Thymus (tissue), 11 donors: ENCODE measurements at regions not wholly inside any gene's neighbourhood (a gene's known extent, or its start where the extent isn't known, plus 50 kb on each side); places are given as distances from the start of the nearest gene placed in this dataset.

Source experiments
- DNase-seq, 9 donors: peaks; one replicate each; pipeline ENCODE4 v3.0.0-alpha.2; 2013; ENCODE audit warnings: low spot score in 9 of 9, low read depth in 6 of 9, missing footprints in 1 of 9
- H3K27ac ChIP-seq, 2 donors: one replicate each; pipeline ENCODE4 v1.5.1; 2013; ENCODE audit warnings: control low read depth in 1 of 2, low read depth in 1 of 2, low read length in 1 of 2, mild to moderate bottlenecking in 1 of 2, moderate library complexity in 1 of 2
- H3K27me3 ChIP-seq, 2 donors: one replicate each; pipeline ENCODE4 v1.5.1; 2013; ENCODE audit warnings: low read length in 1 of 2; ENCODE audit not compliant: control insufficient read depth in 2 of 2, insufficient read depth in 1 of 2
- H3K36me3 ChIP-seq, 2 donors: one replicate each; pipeline ENCODE4 v1.5.1; 2013; ENCODE audit warnings: low read length in 1 of 2, mild to moderate bottlenecking in 1 of 2, moderate library complexity in 1 of 2; ENCODE audit not compliant: control insufficient read depth in 2 of 2, insufficient read depth in 2 of 2
- H3K4me1 ChIP-seq, 2 donors: one replicate each; pipeline ENCODE4 v1.5.1; 2013; ENCODE audit warnings: low read length in 2 of 2; ENCODE audit not compliant: control insufficient read depth in 2 of 2, insufficient read depth in 2 of 2
- H3K4me3 ChIP-seq, 2 donors: one replicate each; pipeline ENCODE4 v1.5.1; 2013; ENCODE audit warnings: low read length in 2 of 2, control low read depth in 1 of 2, mild to moderate bottlenecking in 1 of 2
- H3K9me3 ChIP-seq, 2 donors: one replicate each; pipeline ENCODE4 v1.5.1; 2013; ENCODE audit warnings: low read length in 1 of 2, mild to moderate bottlenecking in 1 of 2; ENCODE audit not compliant: control insufficient read depth in 2 of 2, insufficient read depth in 1 of 2
- WGBS: extraction: QIAGEN DNeasy Blood & Tissue Kit; methylation state at CpG from one replicate; pipeline ENCODE4 v1.1.7; 2013; 5-methylcytosine and 5-hydroxymethylcytosine counted together
- donor health status: healthy.

DNA sequence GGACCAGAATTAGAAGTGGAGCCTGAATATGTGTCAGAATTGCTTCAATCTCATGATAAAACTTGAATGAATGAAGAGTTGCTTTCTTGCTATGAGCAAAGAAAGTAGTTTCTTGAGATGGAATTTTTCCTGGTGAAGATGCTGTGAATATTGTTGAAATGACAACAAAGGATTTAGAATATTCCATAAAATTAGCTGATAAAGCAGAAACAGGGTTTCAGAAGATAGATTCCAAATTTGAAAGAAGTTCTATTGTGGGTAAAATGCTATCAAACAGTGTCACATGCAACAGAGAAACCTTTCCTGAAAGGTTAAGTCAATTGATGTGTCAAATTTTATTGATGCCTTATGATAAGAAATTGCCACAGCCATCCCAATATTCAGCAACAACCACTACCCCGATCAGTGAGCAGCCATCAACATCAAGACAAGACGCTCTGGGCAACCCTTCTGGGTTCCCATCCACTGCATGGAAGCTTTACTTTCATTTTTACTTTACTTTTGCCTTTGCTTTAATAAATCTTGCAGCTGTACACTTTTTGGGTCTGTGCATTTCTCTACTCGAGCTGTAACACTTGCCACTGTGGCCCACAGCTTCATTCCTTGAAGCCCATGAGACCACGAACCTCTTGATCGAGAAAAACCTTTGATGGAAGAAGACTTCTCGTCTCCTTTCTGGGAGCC, 104.0 kb upstream of the SSTR1 start:
- Histone ChIP-seq H3K4me3 (no peak overlapping the region), H3K9me3 (no peaks in the 10 kb centered on the region), H3K27ac (no peak overlapping the region), H3K4me1 (no peaks in the 10 kb centered on the region), H3K36me3 (no peaks in the 10 kb centered on the region), H3K27me3 (no peaks in the 10 kb centered on the region)
- DNase-seq, result no peak
- WGBS, result 74% methylated on average over 6 of the region's 6 CpGs

DNA sequence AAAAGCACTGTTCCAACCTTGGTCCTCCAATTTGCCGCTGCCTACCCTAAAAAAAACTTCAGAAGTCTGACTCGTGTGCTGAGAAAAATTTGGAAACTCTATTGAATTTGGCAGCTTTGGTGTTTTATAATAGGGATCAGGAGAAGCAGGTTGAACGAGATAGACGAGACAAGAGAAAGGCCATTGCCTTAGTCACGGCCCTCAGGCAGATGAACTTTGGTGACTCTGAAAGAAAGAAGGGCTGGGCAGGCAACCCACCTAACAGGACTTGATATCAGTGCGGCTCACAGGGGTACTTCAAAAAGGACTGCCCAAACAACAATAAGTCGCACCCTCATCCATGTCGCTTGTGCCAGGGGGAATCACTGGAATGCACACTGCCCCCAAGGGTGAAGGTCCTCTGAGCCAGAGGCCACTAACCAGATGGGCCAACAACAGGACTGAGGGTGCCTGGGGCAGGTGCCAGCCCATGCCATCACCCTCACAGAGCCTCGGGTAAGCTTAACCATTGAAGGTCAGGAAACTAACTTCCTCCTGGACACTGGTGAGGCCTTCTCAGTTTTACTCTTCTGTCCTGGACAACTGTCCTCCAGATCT, 102.5 kb upstream of the SSTR1 start:
- no peaks in the 10 kb centered on the region for H3K36me3 ChIP-seq
- no peaks in the 10 kb centered on the region for H3K27me3 ChIP-seq
- no peak for DNase-seq
- no peak overlapping the region for H3K4me3 ChIP-seq
- H3K9me3 ChIP-seq, result no peaks in the 10 kb centered on the region
- WGBS, result 95% methylated on average over 9 of the region's 9 CpGs
- no peaks in the 10 kb centered on the region for H3K4me1 ChIP-seq
- H3K27ac ChIP-seq, result no peak overlapping the region

DNA sequence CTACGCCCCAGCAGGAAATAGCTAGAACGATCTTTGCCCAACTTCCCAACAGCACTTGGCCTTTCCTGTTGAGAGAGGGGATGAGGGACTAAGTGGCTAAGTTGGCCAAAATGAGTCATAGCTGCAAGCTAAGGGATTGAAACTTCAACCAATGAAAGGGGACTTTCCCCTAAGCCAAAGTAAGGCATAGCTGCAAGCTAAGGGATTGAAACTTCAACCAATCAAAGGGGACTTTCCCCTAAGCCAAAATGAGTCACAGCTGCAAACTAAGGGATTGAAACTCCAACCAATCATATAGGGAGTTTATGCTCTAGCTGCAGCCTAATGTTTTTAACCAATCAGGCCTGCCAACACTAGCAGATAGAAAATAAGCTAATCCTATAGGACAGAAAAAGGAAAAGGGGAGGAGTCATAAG, 100.5 kb upstream of the SSTR1 start:
- DNase-seq, result no peak
- H3K4me1 ChIP-seq, result no peaks in the 10 kb centered on the region
- H3K27me3 ChIP-seq, result no peaks in the 10 kb centered on the region
- H3K4me3 ChIP-seq, result no peak overlapping the region
- H3K27ac ChIP-seq, result no peak overlapping the region
- no peaks in the 10 kb centered on the region for H3K36me3 ChIP-seq
- no peaks in the 10 kb centered on the region for H3K9me3 ChIP-seq
- 92% methylated on average over 2 of the region's 2 CpGs for WGBS

DNA sequence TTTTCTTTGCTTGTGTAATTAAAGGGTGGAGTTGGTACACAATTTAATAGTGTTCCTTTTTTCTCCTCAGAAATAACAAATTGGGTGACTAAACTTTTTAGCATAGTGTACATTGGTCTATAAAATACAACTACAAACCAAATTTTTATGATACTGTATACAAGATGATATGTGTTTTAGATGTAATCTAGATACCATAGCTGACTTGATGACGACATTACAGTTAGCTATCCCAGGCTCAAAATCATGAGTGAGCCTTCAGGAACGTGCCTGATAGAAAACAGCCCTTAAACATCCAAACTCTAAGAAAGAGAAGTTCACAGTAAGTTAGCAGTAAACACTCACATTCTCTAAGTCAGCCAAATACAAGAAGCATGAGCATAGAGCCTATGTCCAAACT, 99.0 kb upstream of the SSTR1 start:
- no peak overlapping the region for H3K27ac ChIP-seq
- no peaks in the 10 kb centered on the region for H3K9me3 ChIP-seq
- H3K36me3 ChIP-seq, result no peaks in the 10 kb centered on the region
- no peaks in the 10 kb centered on the region for H3K27me3 ChIP-seq
- no peak for DNase-seq
- H3K4me1 ChIP-seq, result no peaks in the 10 kb centered on the region
- WGBS, result 96% methylated on average over 2 of the region's 2 CpGs
- no peak overlapping the region for H3K4me3 ChIP-seq

DNA sequence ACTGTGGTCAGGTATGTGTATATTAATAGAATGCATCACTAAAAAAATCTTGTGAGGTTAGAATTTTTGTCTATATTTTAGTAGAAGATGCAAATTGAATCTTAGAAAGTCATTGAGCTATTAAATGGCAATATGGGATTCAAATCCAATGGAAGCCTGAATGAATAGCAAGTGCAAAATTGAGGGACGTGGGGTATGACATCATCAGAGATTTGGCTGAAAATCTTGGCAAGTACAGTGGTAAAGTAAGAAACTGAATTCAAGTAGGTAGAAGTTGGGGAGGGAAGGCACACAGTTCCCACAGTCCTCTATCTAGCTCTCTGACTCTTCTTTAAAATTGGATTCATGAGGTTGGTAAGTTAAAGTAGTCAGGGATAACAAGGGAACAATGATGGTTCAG, 97.4 kb upstream of the SSTR1 start:
- H3K27ac ChIP-seq, result no peak overlapping the region
- H3K9me3 ChIP-seq, result no peaks in the 10 kb centered on the region
- 96% methylated on average over 1 of the region's 1 CpG for WGBS
- no peaks in the 10 kb centered on the region for H3K4me1 ChIP-seq
- H3K4me3 ChIP-seq, result no peak overlapping the region
- H3K27me3 ChIP-seq, result no peaks in the 10 kb centered on the region
- DNase-seq, result no peak
- no peaks in the 10 kb centered on the region for H3K36me3 ChIP-seq

DNA sequence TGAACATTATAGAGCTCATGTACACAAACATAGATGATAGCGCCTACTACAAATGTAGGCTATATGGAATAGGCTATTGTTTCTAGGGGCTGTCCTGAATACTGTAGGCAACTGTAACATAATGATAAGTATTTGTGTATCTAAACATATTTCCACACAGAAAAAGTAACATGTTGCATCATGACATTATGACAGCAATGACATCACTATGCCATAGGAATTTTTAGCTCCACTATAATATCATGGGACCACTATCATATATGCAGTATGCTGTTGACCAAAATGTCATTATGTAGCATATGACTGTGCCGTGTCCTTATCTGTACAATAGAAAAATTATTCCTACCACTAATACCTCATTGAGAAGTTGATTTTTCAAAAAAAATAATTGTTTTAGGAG, 96.7 kb upstream of the SSTR1 start:
- Histone ChIP-seq H3K36me3 (no peaks in the 10 kb centered on the region), H3K4me3 (no peak overlapping the region), H3K27ac (no peak overlapping the region), H3K9me3 (no peaks in the 10 kb centered on the region), H3K4me1 (no peaks in the 10 kb centered on the region), H3K27me3 (no peaks in the 10 kb centered on the region)
- 96% methylated on average over 2 of the region's 2 CpGs for WGBS
- DNase-seq, result no peak

DNA sequence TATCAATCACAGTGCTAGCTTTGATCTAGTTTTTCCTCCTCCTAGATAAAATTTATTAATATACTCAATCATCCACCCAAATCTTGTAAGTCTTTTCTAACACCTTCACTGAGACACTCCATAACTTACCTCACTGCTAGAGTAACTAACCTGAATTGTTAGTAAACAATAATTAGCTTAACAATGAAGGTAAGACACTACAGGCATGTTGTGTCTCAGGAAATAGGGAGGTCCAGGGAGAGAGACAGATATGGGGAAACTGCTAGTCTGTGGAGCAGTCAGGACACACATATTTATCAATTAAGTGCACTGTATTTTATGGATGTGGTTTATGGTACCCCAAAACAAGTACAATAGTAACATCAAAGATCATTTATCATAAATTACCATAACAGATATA, 94.2 kb upstream of the SSTR1 start:
- no peak for DNase-seq
- H3K36me3 ChIP-seq, result no peaks in the 10 kb centered on the region
- H3K4me1 ChIP-seq, result no peaks in the 10 kb centered on the region
- no peak overlapping the region for H3K27ac ChIP-seq
- no peak overlapping the region for H3K4me3 ChIP-seq
- H3K27me3 ChIP-seq, result no peaks in the 10 kb centered on the region
- H3K9me3 ChIP-seq, result no peaks in the 10 kb centered on the region

DNA sequence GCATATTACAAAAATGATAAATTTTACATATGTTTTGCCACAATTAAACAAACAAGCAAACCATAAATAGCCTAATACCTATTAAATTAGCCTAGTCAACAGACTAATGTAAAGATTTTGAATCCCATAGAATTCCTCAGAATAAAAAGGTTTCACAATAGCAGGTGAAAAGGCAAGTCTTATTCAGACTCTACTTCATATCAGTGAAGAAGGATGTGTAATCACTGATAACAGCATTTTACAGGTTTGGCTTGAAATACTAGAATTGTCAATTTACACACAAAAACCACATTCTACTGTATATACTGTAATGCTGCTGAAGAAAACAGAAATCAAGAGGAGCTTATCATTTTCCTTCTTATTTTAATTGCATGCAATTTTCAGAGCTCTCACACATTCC, 90.8 kb upstream of the SSTR1 start:
- Histone ChIP-seq H3K4me3 (no peak overlapping the region), H3K36me3 (no peaks in the 10 kb centered on the region), H3K4me1 (no peaks in the 10 kb centered on the region), H3K27ac (no peak overlapping the region), H3K27me3 (no peaks in the 10 kb centered on the region), H3K9me3 (no peaks in the 10 kb centered on the region)
- no peak for DNase-seq

DNA sequence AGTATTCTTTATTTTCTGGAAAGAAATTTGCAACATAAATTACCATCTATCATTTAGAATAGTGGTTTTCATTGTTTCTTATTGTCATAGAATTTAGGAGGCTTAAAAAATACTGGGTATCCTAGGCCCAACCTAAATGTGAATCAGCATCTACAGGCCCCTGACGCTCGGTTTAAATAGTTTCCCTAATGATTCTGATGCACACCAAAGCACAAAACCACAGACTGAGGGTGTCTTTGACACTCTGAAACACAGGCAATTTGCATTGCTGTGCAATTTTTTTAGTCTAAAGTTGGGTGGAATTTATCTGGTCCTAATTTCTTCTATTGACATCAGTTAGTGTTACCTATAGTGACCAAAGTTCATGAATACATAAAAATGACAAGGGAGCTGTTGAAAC, 87.6 kb upstream of the SSTR1 start:
- Histone ChIP-seq H3K27ac (no peak overlapping the region), H3K36me3 (no peaks in the 10 kb centered on the region), H3K4me3 (no peak overlapping the region), H3K9me3 (no peaks in the 10 kb centered on the region), H3K27me3 (no peaks in the 10 kb centered on the region), H3K4me1 (no peaks in the 10 kb centered on the region)
- DNase-seq, result no peak
- WGBS, result 77% methylated on average over 2 of the region's 2 CpGs
